HG03378 (cell line): ENCODE measurements at regions not wholly inside any gene's neighbourhood (a gene's known extent, or its start where the extent isn't known, plus 50 kb on each side); places are given as distances from the start of the nearest gene placed in this dataset.
A peak's percentile ranks its signal among the peaks of the same experiment; 100 is the strongest.

Experiments used
- ATAC-seq: cut with Tn5 transposase; IDR thresholded peaks from one replicate; pipeline ENCODE4 v1.9.1; 2021; ENCODE audit warnings: mild to moderate bottlenecking, moderate library complexity; ENCODE audit not compliant: unreplicated experiment

- no peak for ATAC-seq
Observed at GRCh38 chr12:97321621-97322020, 141.0 kb upstream of the RMST start.

GRCh38 chr12:97322388-97322787 is 140.2 kb upstream of the RMST start:
- no peak for ATAC-seq

- ATAC-seq = no peak
Observed at GRCh38 chr12:97323154-97323553, 139.4 kb upstream of the RMST start.

GRCh38 chr12:97324471-97324870 is 138.1 kb upstream of the RMST start:
- ATAC-seq = no peak

GRCh38 chr12:97335115-97335514 is 127.5 kb upstream of the RMST start:
- ATAC-seq = no peak

GRCh38 chr12:97336900-97337751 is 125.5 kb upstream of the RMST start:
- peak; percentile 52 for ATAC-seq

GRCh38 chr12:97342130-97342529 is 120.5 kb upstream of the RMST start:
- ATAC-seq = no peak

- no peak for ATAC-seq
Observed at GRCh38 chr12:97347956-97348355, 114.6 kb upstream of the RMST start.

GRCh38 chr12:97358361-97358760 is 104.2 kb upstream of the RMST start:
- ATAC-seq = no peak

- ATAC-seq = no peak
Observed at GRCh38 chr12:97359021-97359690, 103.4 kb upstream of the RMST start.

- ATAC-seq = no peak
Observed at GRCh38 chr12:97363693-97364092, 98.9 kb upstream of the RMST start.

- no peak for ATAC-seq
Observed at GRCh38 chr12:97368462-97369163, 94.0 kb upstream of the RMST start.

- peak; percentile 91 for ATAC-seq
Observed at GRCh38 chr12:97375310-97375709, 87.3 kb upstream of the RMST start.

- no peak for ATAC-seq
Observed at GRCh38 chr12:97380440-97380839, 82.2 kb upstream of the RMST start.

GRCh38 chr12:97385121-97385520 is 77.5 kb upstream of the RMST start:
- no peak for ATAC-seq

GRCh38 chr12:97386133-97386581 is 76.4 kb upstream of the RMST start:
- no peak for ATAC-seq

- no peak for ATAC-seq
Observed at GRCh38 chr12:97387844-97388243, 74.8 kb upstream of the RMST start.

- ATAC-seq = no peak
Observed at GRCh38 chr12:97394657-97395056, 67.9 kb upstream of the RMST start.

GRCh38 chr12:97397008-97397407 is 65.6 kb upstream of the RMST start:
- no peak for ATAC-seq

GRCh38 chr12:97398704-97399103 is 63.9 kb upstream of the RMST start:
- no peak for ATAC-seq

GRCh38 chr12:97404093-97404492 is 58.5 kb upstream of the RMST start:
- peak; percentile 41 for ATAC-seq

- peak; percentile 88 for ATAC-seq
Observed at GRCh38 chr12:97404543-97404942, 58.1 kb upstream of the RMST start.
